Liver (tissue), 8 donors: ENCODE measurements at regions not wholly inside any gene's neighbourhood (a gene's known extent, or its start where the extent isn't known, plus 50 kb on each side); places are given as distances from the start of the nearest gene placed in this dataset.

Source experiments
- DNase-seq: peaks from one replicate; pipeline ENCODE4 v3.0.0-alpha.2; 2017; ENCODE audit warnings: low spot score
- H3K27ac ChIP-seq, 2 donors: one replicate each; pipeline ENCODE4 v1.7.0; 2013; ENCODE audit warnings: inconsistent platforms in 2 of 2, low read length in 2 of 2, control low read depth in 1 of 2, low read depth in 1 of 2, mild to moderate bottlenecking in 1 of 2
- H3K27me3 ChIP-seq, 4 donors: one replicate each; pipeline versions ENCODE4 v1.6.1 to v1.7.0; 2013; ENCODE audit warnings: low read length in 3 of 4, inconsistent platforms in 1 of 4, mild to moderate bottlenecking in 1 of 4, moderate library complexity in 1 of 4; ENCODE audit not compliant: control insufficient read depth in 4 of 4, insufficient read depth in 4 of 4
- H3K36me3 ChIP-seq, 4 donors: one replicate each; pipeline versions ENCODE4 v1.6.1 to v1.7.0; 2013; ENCODE audit warnings: low read length in 3 of 4, mild to moderate bottlenecking in 3 of 4, low read depth in 1 of 4, moderate library complexity in 1 of 4; ENCODE audit not compliant: control insufficient read depth in 4 of 4, insufficient read depth in 3 of 4
- H3K4me1 ChIP-seq, 4 donors: one replicate each; pipeline versions ENCODE4 v1.6.1 to v1.7.0; 2013; ENCODE audit warnings: low read length in 3 of 4, mild to moderate bottlenecking in 3 of 4, moderate library complexity in 1 of 4; ENCODE audit not compliant: control insufficient read depth in 4 of 4, insufficient read depth in 4 of 4
- H3K4me3 ChIP-seq, 3 donors: one replicate each; pipeline versions ENCODE4 v1.6.1 to v1.7.0; 2013; ENCODE audit warnings: low read length in 3 of 3, control low read depth in 1 of 3, low read depth in 1 of 3, mild to moderate bottlenecking in 1 of 3
- H3K9ac ChIP-seq, 2 donors: one replicate each; pipeline ENCODE4 v1.7.0; 2013; ENCODE audit warnings: low read length in 2 of 2, mild to moderate bottlenecking in 2 of 2, moderate library complexity in 2 of 2, control low read depth in 1 of 2, low read depth in 1 of 2
- H3K9me3 ChIP-seq, 4 donors: one replicate each; pipeline versions ENCODE4 v1.6.1 to v1.7.0; 2013; ENCODE audit warnings: low read length in 3 of 4; ENCODE audit not compliant: control insufficient read depth in 4 of 4
- FOXA1 ChIP-seq: IDR thresholded peaks from 2 replicates; pipeline ENCODE4 v1.6.1; 2016; ENCODE audit warnings: antibody characterized with exemption
- FOXA2 ChIP-seq: IDR thresholded peaks from 2 replicates; pipeline ENCODE4 v1.6.1; 2016; ENCODE audit warnings: antibody characterized with exemption
- GABPA ChIP-seq, 2 donors: IDR thresholded peaks in 1 of 2; conservative IDR thresholded peaks in 1 of 2; 2 replicates each; pipeline ENCODE4 v1.6.1; 2016; ENCODE audit warnings: antibody characterized with exemption in 2 of 2, mild to moderate bottlenecking in 1 of 2, moderate library complexity in 1 of 2
- HNF4A ChIP-seq, 2 donors: conservative IDR thresholded peaks; 2 replicates each; pipeline ENCODE4 v1.6.1; 2016; ENCODE audit warnings: antibody characterized with exemption in 2 of 2, mild to moderate bottlenecking in 2 of 2
- HNF4G ChIP-seq: IDR thresholded peaks from 2 replicates; pipeline ENCODE4 v1.6.1; 2016; ENCODE audit warnings: antibody characterized with exemption
- JUND ChIP-seq, 2 donors: IDR thresholded peaks; 2 replicates each; pipeline ENCODE4 v1.6.1; 2016; ENCODE audit warnings: antibody characterized with exemption in 2 of 2
- NR2F2 ChIP-seq: IDR thresholded peaks from 2 replicates; pipeline ENCODE4 v1.6.1; 2016; ENCODE audit warnings: antibody characterized with exemption
- RAD21 ChIP-seq, 2 donors: IDR thresholded peaks; 2 replicates each; pipeline ENCODE4 v1.6.1; 2016; ENCODE audit warnings: antibody characterized with exemption in 2 of 2, mild to moderate bottlenecking in 2 of 2
- RXRA ChIP-seq, 2 donors: IDR thresholded peaks; 2 replicates each; pipeline ENCODE4 v1.6.1; 2017 to 2018; ENCODE audit warnings: antibody characterized with exemption in 2 of 2, mild to moderate bottlenecking in 1 of 2
- SP1 ChIP-seq: IDR thresholded peaks from 2 replicates; pipeline ENCODE4 v1.6.1; 2018; ENCODE audit warnings: antibody characterized with exemption, mild to moderate bottlenecking
- TAF1 ChIP-seq: conservative IDR thresholded peaks from 2 replicates; pipeline ENCODE4 v1.6.1; 2016; ENCODE audit warnings: antibody characterized with exemption, mild to moderate bottlenecking
- YY1 ChIP-seq: IDR thresholded peaks from 2 replicates; pipeline ENCODE4 v1.6.1; 2016; ENCODE audit warnings: antibody characterized with exemption, mild to moderate bottlenecking
- WGBS: extraction: QIAGEN DNeasy Blood & Tissue Kit; methylation state at CpG from one replicate; pipeline ENCODE4 v1.1.7; 2013; 5-methylcytosine and 5-hydroxymethylcytosine counted together
- TF ChIP-seq, protein P1 (sequence below): IDR thresholded peaks from 2 replicates; pipeline ENCODE4 v1.6.1; 2016; ENCODE audit warnings: antibody characterized with exemption
- TF ChIP-seq, protein P2 (sequence below): fragments of 150-350 bp; IDR thresholded peaks from 2 replicates; pipeline ENCODE4 v1.5.1; 2017; ENCODE audit warnings: improper control_type of control experiment, low read depth, low read length; ENCODE audit not compliant: missing input control
- TF ChIP-seq, protein P3 (sequence below): IDR thresholded peaks from 2 replicates; pipeline ENCODE4 v1.6.1; 2016; ENCODE audit warnings: antibody characterized with exemption
- TF ChIP-seq, protein P4 (sequence below): IDR thresholded peaks from 2 replicates; pipeline ENCODE4 v1.6.1; 2016; ENCODE audit warnings: antibody characterized with exemption
- TF ChIP-seq, protein P5 (sequence below): IDR thresholded peaks from 2 replicates; pipeline ENCODE4 v1.6.1; 2016; ENCODE audit warnings: antibody characterized with exemption, mild to moderate bottlenecking
- donor health status: healthy.
- donor health status: healthy.
- donor health status: healthy.
- donor health status: healthy.
- donor health status: healthy.

DNA sequence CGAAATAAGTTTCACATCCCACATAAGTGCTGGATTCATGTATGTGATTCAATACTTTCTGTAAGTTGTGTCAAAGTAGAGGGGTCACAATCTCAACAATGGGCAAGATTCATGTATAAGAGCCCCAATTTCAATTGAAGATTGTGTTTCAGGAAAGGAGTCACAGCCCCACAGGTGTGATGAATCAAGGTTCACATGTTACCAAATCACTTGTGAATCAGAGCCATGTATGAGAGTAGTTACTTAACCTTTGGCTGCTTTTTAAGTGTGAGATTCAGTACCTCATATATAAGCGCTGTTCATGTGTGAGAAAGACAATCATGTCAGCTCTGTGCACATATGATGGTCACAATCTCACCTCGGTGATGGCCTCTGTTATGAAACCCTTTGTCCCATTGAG is 1100.0 kb upstream of the AMELY start:
- TF ChIP-seq, protein P1, sequence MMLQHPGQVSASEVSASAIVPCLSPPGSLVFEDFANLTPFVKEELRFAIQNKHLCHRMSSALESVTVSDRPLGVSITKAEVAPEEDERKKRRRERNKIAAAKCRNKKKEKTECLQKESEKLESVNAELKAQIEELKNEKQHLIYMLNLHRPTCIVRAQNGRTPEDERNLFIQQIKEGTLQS: no peak
- TF ChIP-seq SP1: no peak
- TF ChIP-seq FOXA2: no peak
- TF ChIP-seq JUND (IDR thresholded peaks at IDR 0.05): no peak
- TF ChIP-seq RXRA (IDR thresholded peaks at IDR 0.05): no peak
- TF ChIP-seq, protein P2, sequence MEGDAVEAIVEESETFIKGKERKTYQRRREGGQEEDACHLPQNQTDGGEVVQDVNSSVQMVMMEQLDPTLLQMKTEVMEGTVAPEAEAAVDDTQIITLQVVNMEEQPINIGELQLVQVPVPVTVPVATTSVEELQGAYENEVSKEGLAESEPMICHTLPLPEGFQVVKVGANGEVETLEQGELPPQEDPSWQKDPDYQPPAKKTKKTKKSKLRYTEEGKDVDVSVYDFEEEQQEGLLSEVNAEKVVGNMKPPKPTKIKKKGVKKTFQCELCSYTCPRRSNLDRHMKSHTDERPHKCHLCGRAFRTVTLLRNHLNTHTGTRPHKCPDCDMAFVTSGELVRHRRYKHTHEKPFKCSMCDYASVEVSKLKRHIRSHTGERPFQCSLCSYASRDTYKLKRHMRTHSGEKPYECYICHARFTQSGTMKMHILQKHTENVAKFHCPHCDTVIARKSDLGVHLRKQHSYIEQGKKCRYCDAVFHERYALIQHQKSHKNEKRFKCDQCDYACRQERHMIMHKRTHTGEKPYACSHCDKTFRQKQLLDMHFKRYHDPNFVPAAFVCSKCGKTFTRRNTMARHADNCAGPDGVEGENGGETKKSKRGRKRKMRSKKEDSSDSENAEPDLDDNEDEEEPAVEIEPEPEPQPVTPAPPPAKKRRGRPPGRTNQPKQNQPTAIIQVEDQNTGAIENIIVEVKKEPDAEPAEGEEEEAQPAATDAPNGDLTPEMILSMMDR: no peak
- no peak for TF ChIP-seq TAF1
- no peak for TF ChIP-seq NR2F2
- no peak for DNase-seq
- Histone ChIP-seq H3K36me3 (no peaks in the 10 kb centered on the region), H3K27ac (no peak overlapping the region), H3K4me3 (no peak overlapping the region), H3K4me1 (no peaks in the 10 kb centered on the region), H3K27me3 (no peaks in the 10 kb centered on the region), H3K9me3 (no peaks in the 10 kb centered on the region), H3K9ac (no peak overlapping the region)
- 84% methylated on average over 3 of the region's 3 CpGs for WGBS

DNA sequence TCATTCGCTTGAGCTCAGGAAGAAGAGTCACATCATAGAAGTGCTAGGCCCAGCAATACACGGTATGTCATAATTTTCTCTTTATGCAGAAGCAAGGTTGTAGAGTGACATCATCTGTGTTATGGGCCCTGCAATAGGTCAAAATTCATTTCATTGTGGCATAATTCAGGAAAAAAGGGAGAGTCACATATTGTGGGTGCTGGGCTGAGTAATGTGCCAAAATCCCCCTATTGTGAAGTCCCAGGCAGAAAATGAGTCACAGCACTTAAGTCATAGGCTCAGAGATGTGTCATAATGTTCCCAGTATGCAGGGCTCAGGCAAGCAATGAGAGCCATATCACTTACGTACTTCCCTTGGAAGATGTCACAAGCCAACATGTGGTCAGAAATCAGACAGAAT is 1092.6 kb upstream of the AMELY start:
- no peak overlapping the region for H3K9ac ChIP-seq
- no peaks in the 10 kb centered on the region for H3K27me3 ChIP-seq
- TF ChIP-seq, protein P2: no peak
- TF ChIP-seq RAD21 (IDR thresholded peaks at IDR 0.05) (no peak), HNF4G (no peak), FOXA1 (no peak), JUND (IDR thresholded peaks at IDR 0.05) (no peak), HNF4A (conservative IDR thresholded peaks at IDR 0.05) (no peak), FOXA2 (no peak), GABPA (IDR thresholded peaks at IDR 0.05 in 1 of 2, conservative IDR thresholded peaks at IDR 0.05 in 1 of 2) (no peak), NR2F2 (no peak), YY1 (no peak)
- TF ChIP-seq, protein P3, sequence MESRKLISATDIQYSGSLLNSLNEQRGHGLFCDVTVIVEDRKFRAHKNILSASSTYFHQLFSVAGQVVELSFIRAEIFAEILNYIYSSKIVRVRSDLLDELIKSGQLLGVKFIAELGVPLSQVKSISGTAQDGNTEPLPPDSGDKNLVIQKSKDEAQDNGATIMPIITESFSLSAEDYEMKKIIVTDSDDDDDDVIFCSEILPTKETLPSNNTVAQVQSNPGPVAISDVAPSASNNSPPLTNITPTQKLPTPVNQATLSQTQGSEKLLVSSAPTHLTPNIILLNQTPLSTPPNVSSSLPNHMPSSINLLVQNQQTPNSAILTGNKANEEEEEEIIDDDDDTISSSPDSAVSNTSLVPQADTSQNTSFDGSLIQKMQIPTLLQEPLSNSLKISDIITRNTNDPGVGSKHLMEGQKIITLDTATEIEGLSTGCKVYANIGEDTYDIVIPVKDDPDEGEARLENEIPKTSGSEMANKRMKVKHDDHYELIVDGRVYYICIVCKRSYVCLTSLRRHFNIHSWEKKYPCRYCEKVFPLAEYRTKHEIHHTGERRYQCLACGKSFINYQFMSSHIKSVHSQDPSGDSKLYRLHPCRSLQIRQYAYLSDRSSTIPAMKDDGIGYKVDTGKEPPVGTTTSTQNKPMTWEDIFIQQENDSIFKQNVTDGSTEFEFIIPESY: no peak
- TF ChIP-seq, protein P1: no peak
- TF ChIP-seq, protein P4, sequence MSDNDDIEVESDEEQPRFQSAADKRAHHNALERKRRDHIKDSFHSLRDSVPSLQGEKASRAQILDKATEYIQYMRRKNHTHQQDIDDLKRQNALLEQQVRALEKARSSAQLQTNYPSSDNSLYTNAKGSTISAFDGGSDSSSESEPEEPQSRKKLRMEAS: no peak
- TF ChIP-seq, protein P5, sequence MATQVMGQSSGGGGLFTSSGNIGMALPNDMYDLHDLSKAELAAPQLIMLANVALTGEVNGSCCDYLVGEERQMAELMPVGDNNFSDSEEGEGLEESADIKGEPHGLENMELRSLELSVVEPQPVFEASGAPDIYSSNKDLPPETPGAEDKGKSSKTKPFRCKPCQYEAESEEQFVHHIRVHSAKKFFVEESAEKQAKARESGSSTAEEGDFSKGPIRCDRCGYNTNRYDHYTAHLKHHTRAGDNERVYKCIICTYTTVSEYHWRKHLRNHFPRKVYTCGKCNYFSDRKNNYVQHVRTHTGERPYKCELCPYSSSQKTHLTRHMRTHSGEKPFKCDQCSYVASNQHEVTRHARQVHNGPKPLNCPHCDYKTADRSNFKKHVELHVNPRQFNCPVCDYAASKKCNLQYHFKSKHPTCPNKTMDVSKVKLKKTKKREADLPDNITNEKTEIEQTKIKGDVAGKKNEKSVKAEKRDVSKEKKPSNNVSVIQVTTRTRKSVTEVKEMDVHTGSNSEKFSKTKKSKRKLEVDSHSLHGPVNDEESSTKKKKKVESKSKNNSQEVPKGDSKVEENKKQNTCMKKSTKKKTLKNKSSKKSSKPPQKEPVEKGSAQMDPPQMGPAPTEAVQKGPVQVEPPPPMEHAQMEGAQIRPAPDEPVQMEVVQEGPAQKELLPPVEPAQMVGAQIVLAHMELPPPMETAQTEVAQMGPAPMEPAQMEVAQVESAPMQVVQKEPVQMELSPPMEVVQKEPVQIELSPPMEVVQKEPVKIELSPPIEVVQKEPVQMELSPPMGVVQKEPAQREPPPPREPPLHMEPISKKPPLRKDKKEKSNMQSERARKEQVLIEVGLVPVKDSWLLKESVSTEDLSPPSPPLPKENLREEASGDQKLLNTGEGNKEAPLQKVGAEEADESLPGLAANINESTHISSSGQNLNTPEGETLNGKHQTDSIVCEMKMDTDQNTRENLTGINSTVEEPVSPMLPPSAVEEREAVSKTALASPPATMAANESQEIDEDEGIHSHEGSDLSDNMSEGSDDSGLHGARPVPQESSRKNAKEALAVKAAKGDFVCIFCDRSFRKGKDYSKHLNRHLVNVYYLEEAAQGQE: no peak
- no peaks in the 10 kb centered on the region for H3K9me3 ChIP-seq
- no peak for DNase-seq
- WGBS: 90% methylated on average over 3 of the region's 3 CpGs
- H3K4me1 ChIP-seq: no peaks in the 10 kb centered on the region
- no peak overlapping the region for H3K27ac ChIP-seq
- no peak overlapping the region for H3K4me3 ChIP-seq
- no peaks in the 10 kb centered on the region for H3K36me3 ChIP-seq
